GM23248 (cell line): ENCODE measurements at regions not wholly inside any gene's neighbourhood (a gene's known extent, or its start where the extent isn't known, plus 50 kb on each side); places are given as distances from the start of the nearest gene placed in this dataset.

Experiments
- EZH2 ChIP-seq: fragments of 200-600 bp; sonication (generic); IDR thresholded peaks from 2 replicates; pipeline ENCODE4 v1.6.1; 2018; ENCODE audit warnings: antibody characterized with exemption, mild to moderate bottlenecking; ENCODE audit not compliant: insufficient read depth, poor library complexity, severe bottlenecking
- EZH2phosphoT487 ChIP-seq: fragments of 200-600 bp; sonication (generic); IDR thresholded peaks from 2 replicates; pipeline ENCODE4 v1.6.1; 2018; ENCODE audit warnings: antibody characterized with exemption, moderate library complexity, mild to moderate bottlenecking, low read depth; ENCODE audit not compliant: insufficient read depth

GRCh38 chr16:65315081-65315780 is 193.4 kb upstream of the CDH11 start:
- TF ChIP-seq EZH2 (no peak), EZH2phosphoT487 (no peak)
